Kidney (tissue), 13 donors: ENCODE measurements at regions not wholly inside any gene's neighbourhood (a gene's known extent, or its start where the extent isn't known, plus 50 kb on each side); places are given as distances from the start of the nearest gene placed in this dataset.

Experiments used
- DNase-seq, 5 donors: peaks; one replicate each; pipeline ENCODE4 v3.0.0-alpha.2; 2013 to 2020
- FAIRE-seq: peaks from 2 replicates; lab custom pipeline; 2012; peaks lifted over from hg19 to GRCh38; lab: Jason Lieb, UNC
- H3K27ac ChIP-seq, 2 donors: one replicate each; pipeline ENCODE4 v1.7.0; 2013; ENCODE audit warnings: low read depth in 2 of 2, low read length in 2 of 2, inconsistent platforms in 1 of 2
- H3K27me3 ChIP-seq: one replicate; pipeline ENCODE4 v1.7.1; 2013; ENCODE audit warnings: low read length, inconsistent platforms; ENCODE audit not compliant: control insufficient read depth, insufficient read depth
- H3K36me3 ChIP-seq, 3 donors: one replicate each; pipeline versions ENCODE4 v1.7.0 to v1.7.1; 2013; ENCODE audit warnings: low read length in 3 of 3, control low read depth in 1 of 3, inconsistent platforms in 1 of 3; ENCODE audit not compliant: insufficient read depth in 3 of 3, control insufficient read depth in 2 of 3
- H3K4me1 ChIP-seq, 3 donors: one replicate each; pipeline versions ENCODE4 v1.7.0 to v1.7.1; 2013; ENCODE audit warnings: low read length in 3 of 3, inconsistent platforms in 1 of 3, low read depth in 1 of 3; ENCODE audit not compliant: control insufficient read depth in 2 of 3, insufficient read depth in 2 of 3
- H3K4me3 ChIP-seq, 3 donors: one replicate each; pipeline versions ENCODE4 v1.7.0 to v1.8.1; 2013; ENCODE audit warnings: low read length in 3 of 3, control low read depth in 1 of 3, inconsistent platforms in 1 of 3
- H3K9ac ChIP-seq, 3 donors: one replicate each; pipeline versions ENCODE4 v1.7.0 to v1.7.1; 2013; ENCODE audit warnings: low read length in 3 of 3, control low read depth in 1 of 3, inconsistent platforms in 1 of 3
- H3K9me3 ChIP-seq, 3 donors: one replicate each; pipeline versions ENCODE4 v1.7.0 to v1.7.1; 2013; ENCODE audit warnings: low read length in 3 of 3, control low read depth in 1 of 3, inconsistent platforms in 1 of 3; ENCODE audit not compliant: control insufficient read depth in 2 of 3, insufficient read depth in 1 of 3
- CTCF ChIP-seq: IDR thresholded peaks from 3 replicates; pipeline ENCODE4 v1.5.1; 2012; ENCODE audit warnings: mild to moderate bottlenecking, moderate library complexity, borderline replicate concordance; ENCODE audit not compliant: insufficient read depth; ENCODE audit errors: extremely low read depth
- intact Hi-C: fragments of 100-400 bp; cut with DNase I; formaldehyde crosslinking; loops from one replicate; pipeline ENCODE4 v1.11.1; 2022
- donor health status: control.
- donor health status: control.
- donor health status: control.
- donor health status: control.
- donor health status: control.
- donor health status: DM: yes; HTN: yes; CAD: no.
- donor health status: Normal renal cell carcinoma (clear cell type).

GRCh38 chr1:185408700-185409270 lies 91.7 kb upstream of the IVNS1ABP start:
- no peak for TF ChIP-seq CTCF
- H3K9me3 ChIP-seq: no peaks in the 10 kb centered on the region
- no peak overlapping the region for H3K9ac ChIP-seq
- DNase-seq: no peak
- no peaks in the 10 kb centered on the region for H3K27me3 ChIP-seq
- H3K4me3 ChIP-seq: no peak overlapping the region
- intact Hi-C loops: no loop called here
- no peak overlapping the region for H3K27ac ChIP-seq
- H3K36me3 ChIP-seq: no peaks in the 10 kb centered on the region
- H3K4me1 ChIP-seq: no peaks in the 10 kb centered on the region
- no peak for FAIRE-seq

GRCh38 chr1:185406691-185407009 lies 89.6 kb upstream of the IVNS1ABP start:
- FAIRE-seq: no peak
- Histone ChIP-seq H3K4me3 (no peak overlapping the region), H3K27ac (no peak overlapping the region), H3K36me3 (no peaks in the 10 kb centered on the region), H3K9ac (no peak overlapping the region), H3K9me3 (no peaks in the 10 kb centered on the region), H3K4me1 (no peaks in the 10 kb centered on the region), H3K27me3 (no peaks in the 10 kb centered on the region)
- no peak for TF ChIP-seq CTCF
- intact Hi-C loops: no loop called here
- no peak for DNase-seq

- no peak overlapping the region for H3K4me3 ChIP-seq
- no peak overlapping the region for H3K27ac ChIP-seq
- no peak for TF ChIP-seq CTCF
- H3K9ac ChIP-seq: no peak overlapping the region
- FAIRE-seq: no peak
- H3K9me3 ChIP-seq: no peaks in the 10 kb centered on the region
- H3K36me3 ChIP-seq: no peaks in the 10 kb centered on the region
- no peak for DNase-seq
- no peaks in the 10 kb centered on the region for H3K4me1 ChIP-seq
- no peaks in the 10 kb centered on the region for H3K27me3 ChIP-seq
- intact Hi-C loops: no loop called here
Measured at GRCh38 chr1:185406006-185406690, 89.1 kb upstream of the IVNS1ABP start.
